Activated CD8-positive, alpha-beta memory T cell treated with anti-CD3 and anti-CD28 coated beads, Interleukin-2, amount 10 ng/mL, durations not matched to agents 7 days and 5 days (primary cell): ENCODE measurements at regions not wholly inside any gene's neighbourhood (a gene's known extent, or its start where the extent isn't known, plus 50 kb on each side); places are given as distances from the start of the nearest gene placed in this dataset.

Experiments
- ATAC-seq: fragments of 150-1000 bp; cut with Tn5 transposase; one replicate; pipeline ENCODE4 v1.10.0; 2021; ENCODE audit warnings: moderate library complexity
- CTCF ChIA-PET: fragments of 350-600 bp; sonication (Branson Sonifier 250); formaldehyde crosslinking; loops from one replicate; lab custom pipeline; 2021; ENCODE audit warnings: antibody characterized with exemption; lab: Charles Lee
- DNase-seq: peaks from one replicate; pipeline ENCODE4 v3.0.0-alpha.2; 2020
- H3K27ac Mint-ChIP-seq: one replicate; pipeline ENCODE4 v1.8.0; 2021; ENCODE audit warnings: mild to moderate bottlenecking, mixed read lengths
- H3K27me3 Mint-ChIP-seq: one replicate; pipeline ENCODE4 v1.8.0; 2021; ENCODE audit warnings: mixed read lengths
- H3K36me3 Mint-ChIP-seq: one replicate; pipeline ENCODE4 v1.8.0; 2021; ENCODE audit warnings: mild to moderate bottlenecking, mixed read lengths
- H3K4me1 Mint-ChIP-seq: one replicate; pipeline ENCODE4 v1.8.0; 2021; ENCODE audit warnings: mixed read lengths
- H3K4me3 Mint-ChIP-seq: one replicate; pipeline ENCODE4 v1.8.0; 2021; ENCODE audit warnings: mild to moderate bottlenecking, moderate library complexity, mixed read lengths
- H3K9me3 Mint-ChIP-seq: one replicate; pipeline ENCODE4 v1.8.0; 2022; ENCODE audit warnings: low read depth, mixed read lengths

- no peak overlapping the region for H3K4me3 Mint-ChIP-seq
- H3K27me3 Mint-ChIP-seq: peaks cover 54% of the 10 kb centered on the region
- H3K27ac Mint-ChIP-seq: no peak overlapping the region
- H3K4me1 Mint-ChIP-seq: peaks cover 14% of the 10 kb centered on the region
- no peaks in the 10 kb centered on the region for H3K36me3 Mint-ChIP-seq
- CTCF ChIA-PET: interaction anchor here (1.4 kb wide), 1 partner anchor 21 kb away, joined by 3 read pairs; no protein-coding TSS in a partner anchor
- no peaks in the 10 kb centered on the region for H3K9me3 Mint-ChIP-seq
- no peak for ATAC-seq
- DNase-seq: no peak
These were observed 167.8 kb upstream of the TLE3 start for GRCh38 chr15:70265466-70265978.

GRCh38 chr15:70264738-70265465 lies 167.2 kb upstream of the TLE3 start:
- Mint-ChIP-seq H3K9me3 (no peaks in the 10 kb centered on the region), H3K4me3 (no peak overlapping the region), H3K36me3 (no peaks in the 10 kb centered on the region), H3K27ac (no peak overlapping the region), H3K4me1 (peaks cover 20% of the 10 kb centered on the region), H3K27me3 (peaks cover 52% of the 10 kb centered on the region)
- DNase-seq (no peak), ATAC-seq (no peak)
- CTCF ChIA-PET: no interaction called here

GRCh38 chr15:70264014-70264582 lies 166.4 kb upstream of the TLE3 start:
- DNase-seq: no peak
- no peak for ATAC-seq
- peaks cover 47% of the 10 kb centered on the region for H3K27me3 Mint-ChIP-seq
- H3K9me3 Mint-ChIP-seq: no peaks in the 10 kb centered on the region
- H3K4me1 Mint-ChIP-seq: peaks cover 28% of the 10 kb centered on the region
- no peak overlapping the region for H3K4me3 Mint-ChIP-seq
- CTCF ChIA-PET: no interaction called here
- no peaks in the 10 kb centered on the region for H3K36me3 Mint-ChIP-seq
- no peak overlapping the region for H3K27ac Mint-ChIP-seq

- Mint-ChIP-seq H3K9me3 (no peaks in the 10 kb centered on the region), H3K27me3 (peaks cover 36% of the 10 kb centered on the region), H3K27ac (no peak overlapping the region), H3K4me3 (no peak overlapping the region), H3K4me1 (peaks cover 42% of the 10 kb centered on the region), H3K36me3 (no peaks in the 10 kb centered on the region)
- ATAC-seq: no peak
- CTCF ChIA-PET: interaction anchor here (1.0 kb wide), 1 partner anchor 217 kb away, joined by 3 read pairs; no protein-coding TSS in a partner anchor
- DNase-seq: no peak
These were observed 165.0 kb upstream of the TLE3 start for GRCh38 chr15:70262591-70263274.

GRCh38 chr15:70262171-70262570 lies 164.5 kb upstream of the TLE3 start:
- CTCF ChIA-PET: interaction anchor here (1.0 kb wide), 1 partner anchor 218 kb away, joined by 3 read pairs; no protein-coding TSS in a partner anchor
- Mint-ChIP-seq H3K27me3 (peaks cover 34% of the 10 kb centered on the region), H3K9me3 (no peaks in the 10 kb centered on the region), H3K4me1 (peaks cover 42% of the 10 kb centered on the region), H3K4me3 (no peak overlapping the region), H3K36me3 (no peaks in the 10 kb centered on the region), H3K27ac (no peak overlapping the region)
- ATAC-seq: no peak
- no peak for DNase-seq

- DNase-seq (no peak), ATAC-seq (no peak)
- Mint-ChIP-seq H3K27ac (no peak overlapping the region), H3K4me1 (peaks cover 34% of the 10 kb centered on the region), H3K36me3 (no peaks in the 10 kb centered on the region), H3K27me3 (peaks cover 29% of the 10 kb centered on the region), H3K9me3 (no peaks in the 10 kb centered on the region), H3K4me3 (no peak overlapping the region)
- CTCF ChIA-PET: no interaction called here
These were observed 163.4 kb upstream of the TLE3 start for GRCh38 chr15:70261083-70261482.

- no peak overlapping the region for H3K4me3 Mint-ChIP-seq
- peaks cover 34% of the 10 kb centered on the region for H3K4me1 Mint-ChIP-seq
- no peaks in the 10 kb centered on the region for H3K9me3 Mint-ChIP-seq
- ATAC-seq (no peak), DNase-seq (no peak)
- peaks cover 30% of the 10 kb centered on the region for H3K27me3 Mint-ChIP-seq
- H3K27ac Mint-ChIP-seq: no peak overlapping the region
- H3K36me3 Mint-ChIP-seq: no peaks in the 10 kb centered on the region
- CTCF ChIA-PET: interaction anchor here (0.8 to 2.5 kb wide), 4 partner anchors 10 to 228 kb away, joined by 3 to 11 read pairs (median 4); no protein-coding TSS in a partner anchor
These were observed 162.9 kb upstream of the TLE3 start for GRCh38 chr15:70260580-70260979.

GRCh38 chr15:70259640-70260508 lies 162.2 kb upstream of the TLE3 start:
- Mint-ChIP-seq H3K4me1 (peaks cover 34% of the 10 kb centered on the region), H3K27me3 (peaks cover 33% of the 10 kb centered on the region), H3K27ac (no peak overlapping the region), H3K9me3 (no peaks in the 10 kb centered on the region), H3K36me3 (no peaks in the 10 kb centered on the region), H3K4me3 (no peak overlapping the region)
- DNase-seq (no peak), ATAC-seq (no peak)
- CTCF ChIA-PET: interaction anchor here (0.8 to 2.5 kb wide), 6 partner anchors 11 to 229 kb away, joined by 3 to 11 read pairs (median 3); no protein-coding TSS in a partner anchor

GRCh38 chr15:70259028-70259424 lies 161.3 kb upstream of the TLE3 start:
- peak; percentile 35 for ATAC-seq
- H3K27me3 Mint-ChIP-seq: peaks cover 36% of the 10 kb centered on the region
- H3K9me3 Mint-ChIP-seq: no peaks in the 10 kb centered on the region
- DNase-seq: peak; percentile 71
- peak overlapping the region; percentile 56 for H3K27ac Mint-ChIP-seq
- H3K4me1 Mint-ChIP-seq: peaks cover 34% of the 10 kb centered on the region
- no peaks in the 10 kb centered on the region for H3K36me3 Mint-ChIP-seq
- CTCF ChIA-PET: interaction anchor here (0.9 to 2.5 kb wide), 5 partner anchors 8 to 230 kb away, joined by 3 to 11 read pairs (median 3); no protein-coding TSS in a partner anchor
- H3K4me3 Mint-ChIP-seq: peak overlapping the region; percentile 4

GRCh38 chr15:70258369-70259027 lies 160.8 kb upstream of the TLE3 start:
- Mint-ChIP-seq H3K4me3 (peak overlapping the region; percentile 10), H3K36me3 (no peaks in the 10 kb centered on the region), H3K9me3 (no peaks in the 10 kb centered on the region), H3K27ac (peak overlapping the region; percentile 56), H3K27me3 (peaks cover 34% of the 10 kb centered on the region), H3K4me1 (peaks cover 34% of the 10 kb centered on the region)
- DNase-seq (peak; percentile 86), ATAC-seq (peak; percentile 70)
- CTCF ChIA-PET: interaction anchor here (0.9 to 2.5 kb wide), 5 partner anchors 8 to 230 kb away, joined by 3 to 11 read pairs (median 3); no protein-coding TSS in a partner anchor

GRCh38 chr15:70257573-70258248 lies 160.0 kb upstream of the TLE3 start:
- Mint-ChIP-seq H3K27me3 (peaks cover 31% of the 10 kb centered on the region), H3K4me3 (no peak overlapping the region), H3K27ac (peak overlapping the region; percentile 12), H3K36me3 (no peaks in the 10 kb centered on the region), H3K4me1 (peaks cover 34% of the 10 kb centered on the region), H3K9me3 (no peaks in the 10 kb centered on the region)
- DNase-seq (no peak), ATAC-seq (no peak)
- CTCF ChIA-PET: interaction anchor here (0.7 to 2.5 kb wide), 3 partner anchors 13 to 231 kb away, joined by 3 to 11 read pairs (median 7); no protein-coding TSS in a partner anchor
